ENCODE measurements at regions not wholly inside any gene's neighbourhood (a gene's known extent, or its start where the extent isn't known, plus 50 kb on each side); places are given as distances from the start of the nearest gene placed in this dataset.

DNA sequence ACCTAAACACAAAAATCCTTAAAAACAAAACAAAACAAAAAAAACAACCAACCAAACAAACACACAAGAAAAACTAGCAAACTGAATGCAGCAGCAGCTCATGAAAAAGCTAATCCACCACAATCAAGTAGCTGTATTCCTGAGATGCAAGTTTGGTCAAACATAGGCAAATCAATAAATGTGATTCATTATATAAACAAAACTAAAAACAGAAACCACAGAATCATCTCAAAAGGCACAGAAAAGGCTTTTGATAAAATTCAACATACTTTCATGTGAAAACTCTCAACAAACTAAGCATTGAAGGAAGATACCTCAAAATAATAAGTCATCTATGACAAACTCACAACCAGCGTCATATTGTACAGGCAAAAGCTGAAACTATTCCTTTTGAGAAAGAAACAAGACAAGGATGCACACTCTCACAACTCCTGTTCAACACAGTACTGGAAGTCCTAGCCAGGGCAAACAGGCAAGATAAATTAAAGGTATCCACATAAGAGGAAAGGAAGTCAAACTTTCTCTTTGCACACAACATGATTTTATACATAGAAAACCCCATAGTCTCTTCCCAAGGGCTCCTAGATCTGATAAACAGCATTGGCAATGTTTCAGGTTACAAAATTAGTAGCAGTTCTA, 495.1 kb upstream of the SGO1 start:
- TF ChIP-seq, protein P1, sequence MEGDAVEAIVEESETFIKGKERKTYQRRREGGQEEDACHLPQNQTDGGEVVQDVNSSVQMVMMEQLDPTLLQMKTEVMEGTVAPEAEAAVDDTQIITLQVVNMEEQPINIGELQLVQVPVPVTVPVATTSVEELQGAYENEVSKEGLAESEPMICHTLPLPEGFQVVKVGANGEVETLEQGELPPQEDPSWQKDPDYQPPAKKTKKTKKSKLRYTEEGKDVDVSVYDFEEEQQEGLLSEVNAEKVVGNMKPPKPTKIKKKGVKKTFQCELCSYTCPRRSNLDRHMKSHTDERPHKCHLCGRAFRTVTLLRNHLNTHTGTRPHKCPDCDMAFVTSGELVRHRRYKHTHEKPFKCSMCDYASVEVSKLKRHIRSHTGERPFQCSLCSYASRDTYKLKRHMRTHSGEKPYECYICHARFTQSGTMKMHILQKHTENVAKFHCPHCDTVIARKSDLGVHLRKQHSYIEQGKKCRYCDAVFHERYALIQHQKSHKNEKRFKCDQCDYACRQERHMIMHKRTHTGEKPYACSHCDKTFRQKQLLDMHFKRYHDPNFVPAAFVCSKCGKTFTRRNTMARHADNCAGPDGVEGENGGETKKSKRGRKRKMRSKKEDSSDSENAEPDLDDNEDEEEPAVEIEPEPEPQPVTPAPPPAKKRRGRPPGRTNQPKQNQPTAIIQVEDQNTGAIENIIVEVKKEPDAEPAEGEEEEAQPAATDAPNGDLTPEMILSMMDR (IDR thresholded peaks at IDR 0.05): no peak
- TF ChIP-seq POLR2A (IDR thresholded peaks at IDR 0.05): no peak
- no peak for TF ChIP-seq EP300 (IDR thresholded peaks at IDR 0.05)
